ENCODE measurements at regions not wholly inside any gene's neighbourhood (a gene's known extent, or its start where the extent isn't known, plus 50 kb on each side); places are given as distances from the start of the nearest gene placed in this dataset.

DNA sequence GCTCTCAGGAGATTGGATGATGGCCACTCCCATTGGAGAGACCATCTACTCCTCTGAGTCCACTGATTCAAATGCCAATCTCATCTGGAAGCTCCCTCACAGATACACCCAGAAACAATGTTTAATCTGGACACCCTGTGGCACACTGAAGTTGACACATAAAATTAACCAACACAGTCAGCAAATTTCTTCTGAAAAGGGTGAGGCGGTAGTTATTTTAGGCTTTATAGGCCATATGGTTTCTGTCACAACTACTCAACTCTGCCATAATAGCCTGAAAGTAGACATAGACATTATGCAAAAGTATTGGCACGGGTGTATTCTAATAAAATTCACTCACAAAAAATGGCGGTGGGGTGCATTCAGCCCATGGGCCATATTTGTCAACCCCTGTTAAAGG is 244.5 kb upstream of the VLDLR start:
- in situ Hi-C loops (cut with MboI; ENCODE audit: low sequenced_read_pairs) (no loop called here), intact Hi-C loops (cut with micrococcal nuclease) (no loop called here), dilution Hi-C loops (cut with HindIII; ENCODE audit: low sequenced_read_pairs, unreplicated experiment) (no loop called here)
- no TSS peak for BruUV-seq (replicated peaks)
- H3K27ac ChIP-seq (ENCODE audit: insufficient read depth, low read length): no peak overlapping the region
- no peak overlapping the region for H3K56ac ChIP-seq (ENCODE audit: extremely low read depth, insufficient read depth, low read length)
- WGBS, 2 experiments (ENCODE audit: extremely low coverage in 2 of 2, insufficient read length in 1 of 2): no CpG with 5 or more reads among the region's 3 CpGs
- CTCF ChIA-PET: no interaction called here
- no peak overlapping the region for H2BK120ac ChIP-seq (ENCODE audit: low read depth, low read length)
- no peak overlapping the region for H2AK5ac ChIP-seq (ENCODE audit: low read depth, low read length)
- H3K9me3 ChIP-seq (ENCODE audit: control insufficient read depth, insufficient read depth, low read length): no peaks in the 10 kb centered on the region
- H3K4ac ChIP-seq (ENCODE audit: low read depth, low read length): no peak overlapping the region
- H3K27me3 ChIP-seq (ENCODE audit: control insufficient read depth, insufficient read depth, low read length): peaks cover 6% of the 10 kb centered on the region; the same call in 1 of the 2 replicates
- POLR2A ChIA-PET (ENCODE audit: unreplicated experiment): no interaction called here
- H4K20me1 ChIP-seq (ENCODE audit: insufficient read depth, low read length): no peaks in the 10 kb centered on the region
- H3K18ac ChIP-seq (ENCODE audit: low read depth, low read length): no peak overlapping the region
- no peak for DNase-seq
- H4K91ac ChIP-seq (ENCODE audit: insufficient read depth, low read depth, low read length): no peak overlapping the region
- H3K4me1 ChIP-seq (ENCODE audit: control insufficient read depth, insufficient read depth, low read length): no peaks in the 10 kb centered on the region
- no peak overlapping the region for H2AK9ac ChIP-seq (replicated peaks; ENCODE audit: low read depth, low read length, poor library complexity)
- no peak overlapping the region for H2BK20ac ChIP-seq (ENCODE audit: low read depth, low read length)
- H4K5ac ChIP-seq (ENCODE audit: low read depth, low read length): no peak overlapping the region
- no peak for TF ChIP-seq RCOR1 (IDR thresholded peaks at IDR 0.05; ENCODE audit: insufficient replicate concordance, low read length)
- H2BK15ac ChIP-seq (ENCODE audit: low read depth, low read length): no peak overlapping the region
- no peak overlapping the region for H3K4me2 ChIP-seq (ENCODE audit: low read depth, low read length)
- no peaks in the 10 kb centered on the region for H3K79me1 ChIP-seq (ENCODE audit: low read depth in 1 of 2, low read length in 2 of 2)
- no peak overlapping the region for H2BK5ac ChIP-seq (ENCODE audit: low read depth, low read length, poor library complexity, severe bottlenecking)
- no peaks in the 10 kb centered on the region for H3K9me1 ChIP-seq (ENCODE audit: insufficient read depth, low read length)
- H4K8ac ChIP-seq (ENCODE audit: low read depth in 2 of 2, low read length in 2 of 2): no peak overlapping the region
- no peak overlapping the region for H2AFZ ChIP-seq (replicated peaks; ENCODE audit: low read length, poor library complexity)
- no peak overlapping the region for H3K4me3 ChIP-seq (ENCODE audit: insufficient read depth, low read depth, low read length)
- H3K9ac ChIP-seq (ENCODE audit: low read depth, low read length): no peak overlapping the region
- H3K14ac ChIP-seq (replicated peaks; ENCODE audit: low read depth, low read length): no peak overlapping the region
- H3K36me3 ChIP-seq (ENCODE audit: control insufficient read depth, insufficient read depth, low read length): no peaks in the 10 kb centered on the region
- no peak for ATAC-seq (ENCODE audit: low read depth)
- H3K23ac ChIP-seq (ENCODE audit: low read depth, low read length): no peak overlapping the region

Measured in IMR-90 (cell line).